Endothelial cell of umbilical vein (primary cell): ENCODE measurements at regions not wholly inside any gene's neighbourhood (a gene's known extent, or its start where the extent isn't known, plus 50 kb on each side); places are given as distances from the start of the nearest gene placed in this dataset.

ENCODE experiments used
- BruUV-seq: library from RNA; stranded (reverse); fragments of 400-500 nt; replicated peaks from 2 replicates; lab custom pipeline; 2021; lab: Mats Ljungman, UMichigan
- CTCF ChIA-PET: fragments of 300-600, 350-600 bp; sonication (Branson Sonifier 250); formaldehyde crosslinking; loops from one replicate; lab custom pipeline; 2021; ENCODE audit warnings: antibody characterized with exemption, inconsistent platforms; lab: Charles Lee
- POLR2A ChIA-PET: fragments of 300-600, 350-600 bp; sonication (Branson Sonifier 250); formaldehyde crosslinking; loops from one replicate; lab custom pipeline; 2021; ENCODE audit warnings: antibody characterized with exemption, inconsistent platforms; lab: Charles Lee
- DNase-seq: peaks from one replicate; pipeline ENCODE4 v3.0.0-alpha.2; 2011; ENCODE audit warnings: low read depth, low spot score
- FAIRE-seq: peaks from 2 replicates; lab custom pipeline; 2011; peaks lifted over from hg19 to GRCh38; lab: Jason Lieb, UNC
- H2AFZ ChIP-seq: 2 replicates; pipeline ENCODE4 v1.6.0; 2012; ENCODE audit warnings: low read depth, low read length, control low read depth, inconsistent platforms
- H3K27ac ChIP-seq: 2 replicates; pipeline ENCODE4 v1.5.1; 2011; ENCODE audit warnings: low read depth, mild to moderate bottlenecking, control low read depth, low read length, moderate library complexity; ENCODE audit not compliant: insufficient read depth
- H3K27me3 ChIP-seq, 2 experiments: 2 replicates each; pipeline versions ENCODE4 v1.6.0 to v1.6.1; 2011; ENCODE audit warnings: low read length in 2 of 2, mixed read lengths in 1 of 2; ENCODE audit not compliant: control insufficient read depth in 2 of 2, insufficient read depth in 2 of 2
- H3K36me3 ChIP-seq, 2 experiments: 2 replicates in 1 of 2; 3 replicates in 1 of 2; pipeline ENCODE4 v1.5.1; 2011; ENCODE audit warnings: low read length in 2 of 2, mild to moderate bottlenecking in 1 of 2, moderate library complexity in 1 of 2; ENCODE audit not compliant: control insufficient read depth in 2 of 2, insufficient read depth in 2 of 2; ENCODE audit errors: extremely low read depth in 1 of 2
- H3K4me1 ChIP-seq: 3 replicates; pipeline ENCODE4 v1.5.1; 2011; ENCODE audit warnings: mild to moderate bottlenecking, low read length; ENCODE audit not compliant: control insufficient read depth, insufficient read depth; ENCODE audit errors: extremely low read depth
- H3K4me2 ChIP-seq: 2 replicates; pipeline ENCODE4 v1.6.1; 2011; ENCODE audit warnings: low read length, control low read depth, mixed read lengths; ENCODE audit not compliant: insufficient read depth
- H3K4me3 ChIP-seq, 3 experiments: fragments of 200-600 bp in 1 of 3; sonication (generic), shearing (Covaris generic) in 1 of 3; replicated peaks in 1 of 3; 2 replicates each; pipeline ENCODE4 v1.5.1; 2011 to 2016; ENCODE audit warnings: control low read depth in 3 of 3, low read length in 3 of 3, mild to moderate bottlenecking in 2 of 3, inconsistent platforms in 1 of 3, low read depth in 1 of 3, moderate library complexity in 1 of 3; ENCODE audit not compliant: insufficient read depth in 1 of 3
- H3K79me2 ChIP-seq: 2 replicates; pipeline ENCODE4 v1.6.0; 2012; ENCODE audit warnings: low read length, inconsistent platforms; ENCODE audit not compliant: control insufficient read depth, insufficient read depth
- H3K9ac ChIP-seq: replicated peaks from 2 replicates; pipeline ENCODE3; 2011; ENCODE audit warnings: low read length, control low read depth; ENCODE audit not compliant: insufficient read depth; ENCODE audit errors: extremely low read depth
- H3K9me1 ChIP-seq: replicated peaks from 3 replicates; pipeline ENCODE4 v1.6.0; 2011; ENCODE audit warnings: mild to moderate bottlenecking, low read length; ENCODE audit not compliant: control insufficient read depth, insufficient read depth; ENCODE audit errors: extremely low read depth
- H3K9me3 ChIP-seq: replicated peaks from 2 replicates; pipeline ENCODE4 v1.5.1; 2012; ENCODE audit warnings: low read length, inconsistent platforms; ENCODE audit not compliant: control insufficient read depth, insufficient read depth
- H4K20me1 ChIP-seq: replicated peaks from 2 replicates; pipeline ENCODE3; 2011; ENCODE audit warnings: mild to moderate bottlenecking, low read length; ENCODE audit not compliant: control insufficient read depth, insufficient read depth; ENCODE audit errors: extremely low read depth
- EZH2 ChIP-seq: IDR thresholded peaks from 2 replicates; pipeline ENCODE4 v1.6.1; 2012; ENCODE audit warnings: borderline replicate concordance, low read depth, mild to moderate bottlenecking, moderate library complexity, low read length, inconsistent platforms; ENCODE audit not compliant: severe bottlenecking
- FOS ChIP-seq: IDR thresholded peaks from 2 replicates; pipeline ENCODE4 v1.6.1; 2011; ENCODE audit warnings: mild to moderate bottlenecking, low read length, moderate library complexity, borderline replicate concordance; ENCODE audit not compliant: insufficient read depth
- GATA2 ChIP-seq: IDR thresholded peaks from 2 replicates; pipeline ENCODE4 v1.7.0; 2011; ENCODE audit warnings: low read depth, mild to moderate bottlenecking, moderate library complexity, mixed read lengths, low read length; ENCODE audit not compliant: insufficient read length, insufficient read depth
- JUN ChIP-seq: IDR thresholded peaks from 2 replicates; pipeline ENCODE4 v1.6.1; 2011; ENCODE audit warnings: borderline replicate concordance, low read depth; ENCODE audit not compliant: insufficient read length, insufficient read depth
- MYC ChIP-seq: IDR thresholded peaks from one replicate; pipeline ENCODE4 v1.6.1; 2011; ENCODE audit warnings: mild to moderate bottlenecking, low read depth, low read length
- POLR2A ChIP-seq: IDR thresholded peaks from 2 replicates; pipeline ENCODE4 v1.6.1; 2012; ENCODE audit warnings: low read depth, mild to moderate bottlenecking, control low read depth, low read length
- POLR2AphosphoS5 ChIP-seq: IDR thresholded peaks from 2 replicates; pipeline ENCODE4 v1.6.1; 2012; ENCODE audit warnings: low read depth, mild to moderate bottlenecking, control low read depth, low read length, moderate library complexity; ENCODE audit not compliant: insufficient read depth
- dilution Hi-C: fragments of 300-500 bp; cut with MboI; formaldehyde crosslinking; loops from one replicate; pipeline ENCODE4 v1.15.0; 2019; ENCODE audit warnings: low sequenced_read_pairs; ENCODE audit not compliant: extremely low pct_ligation_motif_present
- intact Hi-C: fragments of 100-400 bp; cut with micrococcal nuclease; formaldehyde crosslinking; loops from one replicate; pipeline ENCODE4 v1.10.0; 2022
- TF ChIP-seq, protein P1 (sequence below), 2 donors: IDR thresholded peaks; 1 replicate in 1 of 2; 2 replicates in 1 of 2; pipeline ENCODE4 v1.5.1; 2011; ENCODE audit warnings: low read length in 2 of 2, mild to moderate bottlenecking in 2 of 2, moderate library complexity in 2 of 2, control low read depth in 1 of 2, inconsistent platforms in 1 of 2, low read depth in 1 of 2; ENCODE audit not compliant: insufficient read depth in 1 of 2; ENCODE audit errors: extremely low read depth in 1 of 2
- TF ChIP-seq, protein P2 (sequence below): IDR thresholded peaks from 2 replicates; pipeline ENCODE4 v1.6.1; 2011; ENCODE audit not compliant: insufficient read depth, insufficient read length

DNA sequence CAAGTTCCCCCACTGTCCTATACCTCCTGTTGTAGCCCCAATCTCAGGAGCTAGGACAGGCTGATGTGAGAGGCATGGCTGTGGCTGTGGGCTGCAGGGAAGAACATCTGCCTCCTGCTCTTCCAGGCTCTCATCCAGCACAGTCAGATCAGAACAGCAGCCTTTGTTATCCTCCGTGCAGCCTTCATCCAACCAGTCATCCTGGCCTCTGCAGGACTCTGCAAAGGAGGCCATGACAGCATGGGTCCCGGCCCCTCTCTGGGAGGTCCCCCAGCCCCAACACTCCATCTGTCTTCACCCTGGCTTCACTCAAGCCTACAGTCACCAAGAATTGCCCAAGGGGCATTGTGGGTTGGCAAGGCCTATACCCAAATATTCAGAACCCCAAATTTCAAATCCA is 223.2 kb upstream of the COPS8 start:
- H3K9me3 ChIP-seq, result no peaks in the 10 kb centered on the region
- intact Hi-C loops, result no loop called here
- no peaks in the 10 kb centered on the region for H4K20me1 ChIP-seq
- H2AFZ ChIP-seq, result no peak overlapping the region
- H3K4me1 ChIP-seq, result no peaks in the 10 kb centered on the region
- FAIRE-seq, result no peak
- CTCF ChIA-PET, result no interaction called here
- no peak for DNase-seq
- H3K36me3 ChIP-seq, result no peaks in the 10 kb centered on the region
- H3K4me2 ChIP-seq, result no peak overlapping the region
- H3K27me3 ChIP-seq, result no peaks in the 10 kb centered on the region
- H3K27ac ChIP-seq, result no peak overlapping the region
- POLR2A ChIA-PET, result no interaction called here
- BruUV-seq, result no TSS peak
- H3K4me3 ChIP-seq, result no peak overlapping the region
- no peaks in the 10 kb centered on the region for H3K9me1 ChIP-seq
- dilution Hi-C loops, result no loop called here
- TF ChIP-seq GATA2, result no peak
- H3K9ac ChIP-seq, result no peak overlapping the region
- H3K79me2 ChIP-seq, result no peaks in the 10 kb centered on the region

DNA sequence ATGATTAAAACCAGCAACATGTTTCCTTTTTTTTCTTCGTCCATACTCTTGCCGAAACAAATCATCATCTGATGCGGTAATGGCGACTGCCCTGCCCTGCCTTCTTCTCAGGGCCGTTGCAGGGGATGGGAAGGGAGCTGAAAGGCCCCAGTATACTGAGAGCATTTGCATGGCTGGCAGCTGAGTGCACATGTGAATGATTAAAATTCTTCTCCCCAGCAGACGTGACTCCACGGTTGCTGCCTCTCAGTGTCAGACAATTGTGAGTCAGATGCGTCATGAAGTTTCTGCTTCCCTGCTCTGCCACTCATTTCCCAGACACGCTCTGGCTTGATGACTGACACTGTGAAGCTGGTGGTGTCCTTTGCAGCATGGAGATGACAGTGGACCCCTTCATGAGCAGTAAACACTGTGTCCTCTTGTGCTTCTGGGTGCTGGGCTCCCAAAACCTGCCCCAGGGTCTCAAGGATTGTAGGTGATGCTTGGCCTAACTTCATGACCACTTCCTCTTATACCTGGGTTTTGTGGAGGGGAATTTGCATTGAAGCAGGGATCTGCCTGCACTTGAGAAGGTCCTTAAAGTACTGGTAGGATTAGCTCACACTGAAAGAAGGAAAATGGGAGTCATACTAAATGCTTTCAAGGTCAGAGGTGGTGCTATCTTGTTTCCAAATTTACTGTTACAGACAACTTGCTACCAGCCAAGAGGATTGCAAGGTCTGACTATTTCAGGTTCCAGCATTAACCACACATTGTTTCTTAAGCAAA is 222.5 kb upstream of the COPS8 start:
- DNase-seq (no peak), FAIRE-seq (no peak)
- Histone ChIP-seq H3K4me1 (no peaks in the 10 kb centered on the region), H2AFZ (no peak overlapping the region), H3K4me3 (no peak overlapping the region), H3K9me1 (no peaks in the 10 kb centered on the region), H3K4me2 (no peak overlapping the region), H3K79me2 (no peaks in the 10 kb centered on the region), H3K27ac (no peak overlapping the region), H3K27me3 (no peaks in the 10 kb centered on the region), H4K20me1 (no peaks in the 10 kb centered on the region), H3K9ac (no peak overlapping the region), H3K36me3 (no peaks in the 10 kb centered on the region), H3K9me3 (no peaks in the 10 kb centered on the region)
- POLR2A ChIA-PET, result no interaction called here
- CTCF ChIA-PET, result interaction anchor here (0.5 kb wide), 1 partner anchor 685 kb away, joined by 3 read pairs; no protein-coding TSS in a partner anchor
- BruUV-seq, result no TSS peak
- TF ChIP-seq, protein P1, sequence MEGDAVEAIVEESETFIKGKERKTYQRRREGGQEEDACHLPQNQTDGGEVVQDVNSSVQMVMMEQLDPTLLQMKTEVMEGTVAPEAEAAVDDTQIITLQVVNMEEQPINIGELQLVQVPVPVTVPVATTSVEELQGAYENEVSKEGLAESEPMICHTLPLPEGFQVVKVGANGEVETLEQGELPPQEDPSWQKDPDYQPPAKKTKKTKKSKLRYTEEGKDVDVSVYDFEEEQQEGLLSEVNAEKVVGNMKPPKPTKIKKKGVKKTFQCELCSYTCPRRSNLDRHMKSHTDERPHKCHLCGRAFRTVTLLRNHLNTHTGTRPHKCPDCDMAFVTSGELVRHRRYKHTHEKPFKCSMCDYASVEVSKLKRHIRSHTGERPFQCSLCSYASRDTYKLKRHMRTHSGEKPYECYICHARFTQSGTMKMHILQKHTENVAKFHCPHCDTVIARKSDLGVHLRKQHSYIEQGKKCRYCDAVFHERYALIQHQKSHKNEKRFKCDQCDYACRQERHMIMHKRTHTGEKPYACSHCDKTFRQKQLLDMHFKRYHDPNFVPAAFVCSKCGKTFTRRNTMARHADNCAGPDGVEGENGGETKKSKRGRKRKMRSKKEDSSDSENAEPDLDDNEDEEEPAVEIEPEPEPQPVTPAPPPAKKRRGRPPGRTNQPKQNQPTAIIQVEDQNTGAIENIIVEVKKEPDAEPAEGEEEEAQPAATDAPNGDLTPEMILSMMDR (IDR thresholded peaks at IDR 0.05; ENCODE audit: extremely low read depth in 1 of 2, insufficient read depth in 1 of 2, low read depth in 1 of 2, low read length in 2 of 2), result no peak
- no peak for TF ChIP-seq MYC
- TF ChIP-seq POLR2AphosphoS5, result no peak
- TF ChIP-seq, protein P2, sequence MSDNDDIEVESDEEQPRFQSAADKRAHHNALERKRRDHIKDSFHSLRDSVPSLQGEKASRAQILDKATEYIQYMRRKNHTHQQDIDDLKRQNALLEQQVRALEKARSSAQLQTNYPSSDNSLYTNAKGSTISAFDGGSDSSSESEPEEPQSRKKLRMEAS, result no peak
- TF ChIP-seq POLR2A, result no peak
- no peak for TF ChIP-seq FOS
- no peak for TF ChIP-seq GATA2
- TF ChIP-seq JUN, result no peak
- no peak for TF ChIP-seq EZH2
- intact Hi-C loops (no loop called here), dilution Hi-C loops (no loop called here)
